Body of pancreas (tissue), 4 donors: ENCODE measurements at regions not wholly inside any gene's neighbourhood (a gene's known extent, or its start where the extent isn't known, plus 50 kb on each side); places are given as distances from the start of the nearest gene placed in this dataset.

Experiments
- ATAC-seq: fragments of 150-250 bp; one replicate; pipeline ENCODE4 v1.9.1; 2016
- DNase-seq, 4 donors: peaks; one replicate each; pipeline ENCODE4 v3.0.0-alpha.2; 2019
- H3K27ac ChIP-seq, 4 donors: fragments of 200-600 bp; sonication (generic); 1 replicate in 3 of 4; 2 replicates in 1 of 4; pipeline versions ENCODE4 v1.5.1 to v1.6.1; 2016 to 2019; ENCODE audit warnings: mild to moderate bottlenecking in 1 of 4, mixed read lengths in 1 of 4, moderate library complexity in 1 of 4
- H3K27me3 ChIP-seq, 2 donors: fragments of 200-600 bp; sonication (generic); one replicate each; pipeline ENCODE4 v1.6.0; 2016; ENCODE audit warnings: mild to moderate bottlenecking in 1 of 2
- H3K36me3 ChIP-seq, 2 donors: fragments of 200-600 bp; sonication (generic); replicated peaks in 1 of 2; 2 replicates each; pipeline ENCODE4 v1.5.1; 2016; ENCODE audit warnings: low read depth in 2 of 2; ENCODE audit not compliant: insufficient read depth in 1 of 2
- H3K4me1 ChIP-seq: fragments of 200-600 bp; sonication (generic); one replicate; pipeline ENCODE4 v1.6.0; 2016
- H3K4me3 ChIP-seq, 2 donors: fragments of 200-600 bp; sonication (generic); 1 replicate in 1 of 2; 2 replicates in 1 of 2; pipeline ENCODE4 v1.5.1; 2016 to 2019
- H3K9me3 ChIP-seq, 3 donors: fragments of 200-600 bp; sonication (generic); 1 replicate in 2 of 3; 2 replicates in 1 of 3; pipeline ENCODE4 v1.5.1; 2016
- POLR2A ChIP-seq, 3 donors: fragments of 450-650 bp; IDR thresholded peaks; one replicate each; pipeline ENCODE4 v1.6.1; 2016; ENCODE audit warnings: antibody characterized with exemption in 3 of 3, mild to moderate bottlenecking in 2 of 3
- WGBS, 2 donors: methylation state at CpG; one replicate each; pipeline ENCODE4 v1.1.5; 2017; 5-methylcytosine and 5-hydroxymethylcytosine counted together
- intact Hi-C: fragments of 100-400 bp; cut with DNase I; formaldehyde crosslinking; loops from one replicate; pipeline ENCODE4 v1.15.1; 2023
- TF ChIP-seq, protein P1 (sequence below), 7 experiments: fragments of 450-650 bp in 4 of 7; fragments of 200-600 bp in 3 of 7; sonication (generic) in 3 of 7; IDR thresholded peaks; one replicate each; pipeline ENCODE4 v1.5.1; 2016 to 2019; ENCODE audit warnings: antibody characterized with exemption in 7 of 7

DNA sequence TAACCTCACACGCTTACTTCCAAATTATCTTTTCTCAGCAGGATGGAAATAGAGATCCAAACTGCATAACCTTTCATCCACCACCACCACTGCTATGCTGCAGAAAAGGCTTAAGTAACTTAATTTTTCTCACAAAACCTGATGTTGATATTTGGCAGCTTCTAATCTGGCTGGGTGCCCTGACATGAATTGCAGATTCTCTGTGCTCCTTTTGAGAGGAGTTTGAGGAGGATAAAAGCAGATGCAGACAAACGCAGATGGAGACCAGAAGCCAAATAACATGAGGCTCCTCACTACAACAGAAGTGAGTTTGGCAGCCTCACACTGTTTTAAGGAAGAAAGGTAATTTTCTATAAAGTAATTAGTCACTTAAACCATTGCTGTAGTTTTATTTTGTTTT lies 646.2 kb upstream of the ATXN8OS start:
- no peak for TF ChIP-seq POLR2A (IDR thresholded peaks at IDR 0.05)
- TF ChIP-seq, protein P1, sequence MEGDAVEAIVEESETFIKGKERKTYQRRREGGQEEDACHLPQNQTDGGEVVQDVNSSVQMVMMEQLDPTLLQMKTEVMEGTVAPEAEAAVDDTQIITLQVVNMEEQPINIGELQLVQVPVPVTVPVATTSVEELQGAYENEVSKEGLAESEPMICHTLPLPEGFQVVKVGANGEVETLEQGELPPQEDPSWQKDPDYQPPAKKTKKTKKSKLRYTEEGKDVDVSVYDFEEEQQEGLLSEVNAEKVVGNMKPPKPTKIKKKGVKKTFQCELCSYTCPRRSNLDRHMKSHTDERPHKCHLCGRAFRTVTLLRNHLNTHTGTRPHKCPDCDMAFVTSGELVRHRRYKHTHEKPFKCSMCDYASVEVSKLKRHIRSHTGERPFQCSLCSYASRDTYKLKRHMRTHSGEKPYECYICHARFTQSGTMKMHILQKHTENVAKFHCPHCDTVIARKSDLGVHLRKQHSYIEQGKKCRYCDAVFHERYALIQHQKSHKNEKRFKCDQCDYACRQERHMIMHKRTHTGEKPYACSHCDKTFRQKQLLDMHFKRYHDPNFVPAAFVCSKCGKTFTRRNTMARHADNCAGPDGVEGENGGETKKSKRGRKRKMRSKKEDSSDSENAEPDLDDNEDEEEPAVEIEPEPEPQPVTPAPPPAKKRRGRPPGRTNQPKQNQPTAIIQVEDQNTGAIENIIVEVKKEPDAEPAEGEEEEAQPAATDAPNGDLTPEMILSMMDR (IDR thresholded peaks at IDR 0.05) = no peak
- intact Hi-C loops = no loop called here
- Histone ChIP-seq H3K4me1 (no peaks in the 10 kb centered on the region), H3K27ac (no peak overlapping the region), H3K36me3 (no peaks in the 10 kb centered on the region), H3K27me3 (no peaks in the 10 kb centered on the region), H3K9me3 (no peaks in the 10 kb centered on the region), H3K4me3 (no peak overlapping the region)
- 52 to 60% methylated on average over 2 of the region's 2 CpGs for WGBS, 2 donors
- DNase-seq (no peak), ATAC-seq (no peak)

- Histone ChIP-seq H3K4me1 (no peaks in the 10 kb centered on the region), H3K4me3 (no peak overlapping the region), H3K9me3 (no peaks in the 10 kb centered on the region), H3K36me3 (no peaks in the 10 kb centered on the region), H3K27ac (no peak overlapping the region), H3K27me3 (no peaks in the 10 kb centered on the region)
- ATAC-seq (no peak), DNase-seq (no peak)
- WGBS, 2 donors = 27 to 33% methylated on average over 4 of the region's 4 CpGs
- no peak for TF ChIP-seq POLR2A (IDR thresholded peaks at IDR 0.05)
- TF ChIP-seq, protein P1 (IDR thresholded peaks at IDR 0.05) = no peak
- intact Hi-C loops = no loop called here
Measured at GRCh38 chr13:69459346-69459745, 648.3 kb upstream of the ATXN8OS start.

GRCh38 chr13:69458013-69458412 lies 649.6 kb upstream of the ATXN8OS start:
- no peak overlapping the region for H3K4me3 ChIP-seq
- ATAC-seq = no peak
- H3K36me3 ChIP-seq = no peaks in the 10 kb centered on the region
- no peaks in the 10 kb centered on the region for H3K4me1 ChIP-seq
- no peak overlapping the region for H3K27ac ChIP-seq
- intact Hi-C loops = no loop called here
- DNase-seq = no peak
- H3K9me3 ChIP-seq = no peaks in the 10 kb centered on the region
- TF ChIP-seq, protein P1 (IDR thresholded peaks at IDR 0.05) = no peak
- no peak for TF ChIP-seq POLR2A (IDR thresholded peaks at IDR 0.05)
- no peaks in the 10 kb centered on the region for H3K27me3 ChIP-seq

- ATAC-seq = no peak
- DNase-seq = no peak
- no peaks in the 10 kb centered on the region for H3K9me3 ChIP-seq
- no peak for TF ChIP-seq POLR2A (IDR thresholded peaks at IDR 0.05)
- TF ChIP-seq, protein P1 (IDR thresholded peaks at IDR 0.05) = no peak
- no peaks in the 10 kb centered on the region for H3K27me3 ChIP-seq
- H3K36me3 ChIP-seq = no peaks in the 10 kb centered on the region
- H3K27ac ChIP-seq = no peak overlapping the region
- no peak overlapping the region for H3K4me3 ChIP-seq
- WGBS, 2 donors = 45 to 65% methylated on average over 1 of the region's 1 CpG
- intact Hi-C loops = no loop called here
- no peaks in the 10 kb centered on the region for H3K4me1 ChIP-seq
Measured at GRCh38 chr13:69450245-69450644, 657.4 kb upstream of the ATXN8OS start.

DNA sequence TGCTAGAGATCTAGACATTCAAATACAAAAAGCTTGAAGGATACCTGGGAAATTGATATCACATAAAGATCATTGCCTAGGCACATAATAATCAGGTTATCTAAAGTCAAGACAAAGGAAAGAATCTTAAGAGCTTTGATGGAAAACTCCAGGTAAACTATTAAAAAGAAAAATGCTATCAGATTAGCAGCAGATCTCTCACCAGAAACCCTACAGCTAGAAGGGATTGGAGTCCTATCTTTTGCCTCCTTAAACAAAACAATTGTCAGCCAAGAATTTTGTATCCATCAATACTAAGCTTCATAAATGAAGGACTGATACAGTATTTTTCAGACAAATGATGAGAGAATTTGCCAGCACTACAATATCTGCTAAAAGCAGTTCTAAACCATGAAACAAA lies 682.4 kb upstream of the ATXN8OS start:
- Histone ChIP-seq H3K27ac (no peak overlapping the region), H3K27me3 (no peaks in the 10 kb centered on the region), H3K36me3 (no peaks in the 10 kb centered on the region), H3K4me3 (no peak overlapping the region), H3K4me1 (no peaks in the 10 kb centered on the region), H3K9me3 (peaks cover 0 to 6% (median 0%) of the 10 kb centered on the region in 3 donors)
- intact Hi-C loops = no loop called here
- TF ChIP-seq POLR2A (IDR thresholded peaks at IDR 0.05) = no peak
- TF ChIP-seq, protein P1 (IDR thresholded peaks at IDR 0.05) = no peak
- DNase-seq (no peak), ATAC-seq (no peak)
